ENCODE measurements at regions not wholly inside any gene's neighbourhood (a gene's known extent, or its start where the extent isn't known, plus 50 kb on each side); places are given as distances from the start of the nearest gene placed in this dataset.

- TF ChIP-seq EP300 (IDR thresholded peaks at IDR 0.05): no peak
- no peak for TF ChIP-seq CTCF (IDR thresholded peaks at IDR 0.05)
Observed at GRCh38 chr9:10930081-10930480, 317.3 kb upstream of the PTPRD start.

Measured in suprapubic skin (tissue), 3 donors.